IMR-90 (cell line): ENCODE measurements at regions not wholly inside any gene's neighbourhood (a gene's known extent, or its start where the extent isn't known, plus 50 kb on each side); places are given as distances from the start of the nearest gene placed in this dataset.

Source experiments
- ATAC-seq: fragments of 200-7000 bp; cut with Tn5 transposase; 2 replicates; pipeline ENCODE4 v1.9.1; 2020; ENCODE audit warnings: low read depth, mild to moderate bottlenecking, moderate library complexity
- BruUV-seq: library from RNA; stranded (reverse); fragments of 400-500 nt; replicated peaks from 2 replicates; lab custom pipeline; 2021; lab: Mats Ljungman, UMichigan
- CTCF ChIA-PET: fragments of 300-600 bp; formaldehyde crosslinking; extraction: SDS; loops from one replicate; lab custom pipeline; 2021; ENCODE audit warnings: antibody characterized with exemption; lab: Yijun Ruan, JAX
- POLR2A ChIA-PET: fragments of 300-600 bp; sonication (Branson Sonifier 250); formaldehyde crosslinking; loops from one replicate; lab custom pipeline; 2022; ENCODE audit warnings: antibody characterized with exemption; ENCODE audit not compliant: unreplicated experiment; lab: Charles Lee
- DNase-seq: peaks from one replicate; pipeline ENCODE4 v3.0.0; 2013
- H2AFZ ChIP-seq: replicated peaks from 2 replicates; pipeline ENCODE3; 2013; ENCODE audit warnings: low read length, mild to moderate bottlenecking; ENCODE audit not compliant: poor library complexity
- H2AK5ac ChIP-seq: 2 replicates; pipeline ENCODE4 v1.6.1; 2013; ENCODE audit warnings: low read depth, low read length, inconsistent platforms
- H2AK9ac ChIP-seq: replicated peaks from 2 replicates; pipeline ENCODE3; 2013; ENCODE audit warnings: mild to moderate bottlenecking, low read depth, low read length, moderate library complexity; ENCODE audit not compliant: poor library complexity
- H2BK120ac ChIP-seq: 2 replicates; pipeline ENCODE4 v1.6.1; 2013; ENCODE audit warnings: low read depth, low read length, inconsistent platforms
- H2BK15ac ChIP-seq: 3 replicates; pipeline ENCODE4 v1.6.1; 2013; ENCODE audit warnings: low read depth, low read length, inconsistent platforms
- H2BK20ac ChIP-seq: 2 replicates; pipeline ENCODE4 v1.6.1; 2013; ENCODE audit warnings: low read depth, mild to moderate bottlenecking, inconsistent platforms, low read length, moderate library complexity
- H2BK5ac ChIP-seq: 2 replicates; pipeline ENCODE4 v1.6.1; 2013; ENCODE audit warnings: mild to moderate bottlenecking, low read depth, low read length, inconsistent platforms; ENCODE audit not compliant: poor library complexity, severe bottlenecking
- H3K14ac ChIP-seq: replicated peaks from 2 replicates; pipeline ENCODE4 v1.6.1; 2013; ENCODE audit warnings: low read depth, low read length, inconsistent platforms
- H3K18ac ChIP-seq: 2 replicates; pipeline ENCODE4 v1.6.1; 2013; ENCODE audit warnings: low read depth, low read length, control low read depth
- H3K23ac ChIP-seq: 2 replicates; pipeline ENCODE4 v1.6.1; 2013; ENCODE audit warnings: low read depth, low read length, inconsistent platforms
- H3K27ac ChIP-seq: 2 replicates; pipeline ENCODE4 v1.5.1; 2013; ENCODE audit warnings: mild to moderate bottlenecking, control low read depth, low read length; ENCODE audit not compliant: insufficient read depth
- H3K27me3 ChIP-seq: 2 replicates; pipeline ENCODE4 v1.6.1; 2013; ENCODE audit warnings: low read length; ENCODE audit not compliant: control insufficient read depth, insufficient read depth
- H3K36me3 ChIP-seq: 2 replicates; pipeline ENCODE4 v1.6.1; 2013; ENCODE audit warnings: low read length, mixed read lengths; ENCODE audit not compliant: control insufficient read depth, insufficient read depth
- H3K4ac ChIP-seq: 2 replicates; pipeline ENCODE4 v1.6.1; 2013; ENCODE audit warnings: low read depth, low read length, inconsistent platforms
- H3K4me1 ChIP-seq: 2 replicates; pipeline ENCODE4 v1.6.1; 2013; ENCODE audit warnings: low read length, mixed read lengths; ENCODE audit not compliant: control insufficient read depth, insufficient read depth
- H3K4me2 ChIP-seq: 2 replicates; pipeline ENCODE4 v1.6.1; 2013; ENCODE audit warnings: low read depth, mild to moderate bottlenecking, control low read depth, low read length, moderate library complexity
- H3K4me3 ChIP-seq: 2 replicates; pipeline ENCODE4 v1.5.1; 2013; ENCODE audit warnings: low read depth, mild to moderate bottlenecking, control low read depth, low read length, moderate library complexity; ENCODE audit not compliant: insufficient read depth
- H3K56ac ChIP-seq: 2 replicates; pipeline ENCODE4 v1.6.1; 2013; ENCODE audit warnings: low read length, inconsistent platforms; ENCODE audit not compliant: insufficient read depth; ENCODE audit errors: extremely low read depth
- H3K79me1 ChIP-seq, 2 experiments: 2 replicates each; pipeline ENCODE4 v1.6.1; 2013; ENCODE audit warnings: low read length in 2 of 2, inconsistent platforms in 1 of 2, low read depth in 1 of 2
- H3K9ac ChIP-seq: 2 replicates; pipeline ENCODE4 v1.6.1; 2013; ENCODE audit warnings: low read depth, low read length, control low read depth
- H3K9me1 ChIP-seq: 2 replicates; pipeline ENCODE4 v1.6.1; 2013; ENCODE audit warnings: low read length, inconsistent platforms; ENCODE audit not compliant: insufficient read depth
- H3K9me3 ChIP-seq: 2 replicates; pipeline ENCODE4 v1.6.1; 2013; ENCODE audit warnings: low read length; ENCODE audit not compliant: control insufficient read depth, insufficient read depth
- H4K20me1 ChIP-seq: 2 replicates; pipeline ENCODE4 v1.6.1; 2013; ENCODE audit warnings: low read length, inconsistent platforms; ENCODE audit not compliant: insufficient read depth
- H4K5ac ChIP-seq: 2 replicates; pipeline ENCODE4 v1.6.1; 2013; ENCODE audit warnings: mild to moderate bottlenecking, low read depth, low read length, control low read depth
- H4K8ac ChIP-seq, 2 experiments: 2 replicates each; pipeline ENCODE4 v1.6.1; 2013; ENCODE audit warnings: low read depth in 2 of 2, low read length in 2 of 2, control low read depth in 1 of 2, inconsistent platforms in 1 of 2
- H4K91ac ChIP-seq: 2 replicates; pipeline ENCODE4 v1.6.1; 2013; ENCODE audit warnings: low read depth, low read length, inconsistent platforms; ENCODE audit not compliant: insufficient read depth
- RCOR1 ChIP-seq: IDR thresholded peaks from 2 replicates; pipeline ENCODE4 v1.6.1; 2012; ENCODE audit warnings: mild to moderate bottlenecking, low read length, improper control_type of control experiment; ENCODE audit not compliant: insufficient replicate concordance
- WGBS, 2 experiments: methylation state at CpG; one replicate each; pipeline versions ENCODE4 v1.1.5 to v1.1.7; 2013; ENCODE audit warnings: missing lambda C conversion rate in 2 of 2; ENCODE audit not compliant: insufficient read length in 1 of 2; ENCODE audit errors: extremely low coverage in 2 of 2; 5-methylcytosine and 5-hydroxymethylcytosine counted together
- dilution Hi-C: fragments of 300-500 bp; cut with HindIII; formaldehyde crosslinking; loops from one replicate; pipeline ENCODE4 v1.14.3; 2018; ENCODE audit warnings: low sequenced_read_pairs; ENCODE audit not compliant: unreplicated experiment
- in situ Hi-C: fragments of 300-500 bp; cut with MboI; formaldehyde crosslinking; loops from 3 replicates; pipeline ENCODE4 v1.14.3; 2019; ENCODE audit warnings: low sequenced_read_pairs, inconsistent platforms, mixed read lengths
- intact Hi-C: fragments of 100-400 bp; cut with micrococcal nuclease; formaldehyde crosslinking; loops from 2 replicates; pipeline ENCODE4 v1.10.0; 2022

- Histone ChIP-seq H3K4ac (no peak overlapping the region), H3K23ac (no peak overlapping the region), H2AFZ (no peak overlapping the region), H3K27ac (no peak overlapping the region), H4K20me1 (peaks cover 1% of the 10 kb centered on the region; the same call in 1 of the 2 replicates), H2BK120ac (no peak overlapping the region), H3K56ac (no peak overlapping the region), H4K8ac (no peak overlapping the region), H2AK9ac (no peak overlapping the region), H3K9me3 (no peaks in the 10 kb centered on the region), H3K36me3 (no peaks in the 10 kb centered on the region), H3K18ac (no peak overlapping the region), H2BK20ac (no peak overlapping the region), H2BK5ac (no peak overlapping the region), H4K91ac (no peak overlapping the region), H3K14ac (no peak overlapping the region), H3K9ac (no peak overlapping the region), H3K79me1 (no peaks in the 10 kb centered on the region), H3K4me2 (no peak overlapping the region), H3K27me3 (no peaks in the 10 kb centered on the region), H2AK5ac (no peak overlapping the region), H4K5ac (no peak overlapping the region), H2BK15ac (no peak overlapping the region), H3K4me1 (peaks cover under 1% of the 10 kb centered on the region; the same call in 1 of the 2 replicates), H3K4me3 (no peak overlapping the region), H3K9me1 (no peaks in the 10 kb centered on the region)
- no peak for TF ChIP-seq RCOR1
- POLR2A ChIA-PET: no interaction called here
- BruUV-seq: no TSS peak
- CTCF ChIA-PET: no interaction called here
- ATAC-seq: no peak
- intact Hi-C loops: no loop called here
- 91% methylated on average over 4 of the region's 6 CpGs; no CpG with 5 or more reads in 1 of the 2 experiments for WGBS, 2 experiments
- dilution Hi-C loops: no loop called here
- no peak for DNase-seq
- in situ Hi-C loops: no loop called here
Measured at GRCh38 chr1:184843732-184844495, 89.3 kb upstream of the EDEM3 start.
